KOPT-K1 (cell line): ENCODE measurements at regions not wholly inside any gene's neighbourhood (a gene's known extent, or its start where the extent isn't known, plus 50 kb on each side); places are given as distances from the start of the nearest gene placed in this dataset.

Experiments used
- H3K27ac ChIP-seq: fragments of 200-600 bp; sonication (generic); 2 replicates; pipeline ENCODE4 v1.5.1; 2016; ENCODE audit warnings: antibody characterized with exemption, mild to moderate bottlenecking, low read depth, low read length; ENCODE audit not compliant: poor library complexity, severe bottlenecking
- H3K36me3 ChIP-seq: fragments of 200-600 bp; sonication (generic); 2 replicates; pipeline ENCODE4 v1.5.1; 2017; ENCODE audit warnings: antibody characterized with exemption, mild to moderate bottlenecking, low read length, moderate library complexity; ENCODE audit not compliant: insufficient read depth
- H3K9me3 ChIP-seq: fragments of 200-600 bp; sonication (generic); 2 replicates; pipeline ENCODE4 v1.5.1; 2017; ENCODE audit warnings: antibody characterized with exemption, low read length, mild to moderate bottlenecking; ENCODE audit not compliant: insufficient read depth, poor library complexity, severe bottlenecking

DNA sequence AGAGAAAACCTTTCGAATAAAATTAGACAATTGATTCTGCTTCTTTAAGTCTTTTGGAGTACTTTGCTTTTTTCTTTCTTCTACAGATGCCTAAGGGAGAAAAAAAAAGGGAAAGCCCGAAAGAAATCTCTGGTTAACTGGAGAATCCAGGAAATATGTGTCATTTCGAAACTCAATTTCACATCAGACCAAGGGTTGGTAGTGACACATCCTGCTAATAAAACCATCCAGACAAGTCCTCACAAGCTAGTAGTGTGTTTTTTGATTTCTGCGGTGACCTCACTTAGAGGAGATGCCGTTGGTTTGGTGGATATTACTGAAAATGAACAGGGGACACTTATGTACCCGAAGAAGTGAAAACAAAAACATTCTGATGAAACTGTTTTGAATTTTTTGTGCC is 726.5 kb upstream of the ADAMTS5 start:
- H3K36me3 ChIP-seq, result no peaks in the 10 kb centered on the region
- no peak overlapping the region for H3K27ac ChIP-seq
- H3K9me3 ChIP-seq, result no peaks in the 10 kb centered on the region

DNA sequence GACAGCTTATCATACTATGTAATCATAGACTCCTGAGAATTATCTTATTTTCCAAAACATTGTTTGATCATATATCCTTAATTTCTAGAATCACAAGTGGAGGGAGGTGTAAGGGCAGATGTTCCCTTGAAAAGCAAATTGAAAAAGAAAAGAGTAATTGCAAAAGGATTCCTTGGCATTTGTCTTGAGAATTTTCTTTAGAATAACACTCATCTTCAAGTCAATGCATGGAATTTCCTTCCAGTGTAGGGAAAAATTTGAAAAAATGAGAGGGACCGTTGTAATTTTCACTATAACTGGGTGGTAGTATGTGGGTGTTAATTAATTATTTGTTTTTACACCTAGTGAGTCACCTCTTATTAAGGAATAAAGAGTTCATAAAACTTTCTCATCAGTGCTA is 724.6 kb upstream of the ADAMTS5 start:
- no peak overlapping the region for H3K27ac ChIP-seq
- H3K9me3 ChIP-seq, result no peaks in the 10 kb centered on the region
- H3K36me3 ChIP-seq, result no peaks in the 10 kb centered on the region

DNA sequence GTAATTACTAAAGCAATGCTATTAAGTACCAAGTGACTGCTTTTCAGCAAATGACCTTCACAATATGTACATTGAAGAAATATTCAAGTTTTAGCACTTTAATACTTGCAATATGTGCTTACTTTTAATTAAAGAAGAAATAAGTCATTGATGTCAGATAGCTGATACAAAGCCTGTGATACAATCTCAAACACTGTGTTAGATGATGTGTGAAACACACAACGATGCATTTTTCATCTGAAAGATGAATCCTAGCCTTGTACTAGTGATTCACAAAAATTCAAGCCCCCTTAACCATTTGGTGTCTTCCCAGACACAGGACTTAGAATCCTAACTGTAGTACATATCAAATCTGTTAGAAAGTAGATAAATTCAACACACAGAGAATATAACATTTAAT is 724.1 kb upstream of the ADAMTS5 start:
- no peak overlapping the region for H3K27ac ChIP-seq
- H3K9me3 ChIP-seq, result no peaks in the 10 kb centered on the region
- no peaks in the 10 kb centered on the region for H3K36me3 ChIP-seq

DNA sequence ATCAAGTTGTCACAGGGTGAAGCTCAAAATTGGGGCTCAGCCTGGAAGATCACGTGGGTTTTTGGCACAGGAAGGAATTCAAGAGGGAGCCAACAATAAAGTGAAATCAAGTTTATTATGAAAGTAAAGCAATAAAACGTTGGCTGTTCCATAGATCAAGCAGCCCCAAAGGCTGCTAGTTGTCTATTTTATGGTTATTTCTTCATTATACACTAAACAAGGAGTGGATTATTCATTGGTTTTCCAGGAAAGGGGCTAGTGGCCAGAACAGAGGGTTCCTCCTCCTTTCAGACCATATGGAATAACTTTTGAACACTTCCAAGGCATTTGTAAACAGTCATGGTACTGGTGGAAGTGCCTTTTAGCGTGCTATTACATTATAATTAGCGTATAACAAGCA is 723.5 kb upstream of the ADAMTS5 start:
- Histone ChIP-seq H3K9me3 (no peaks in the 10 kb centered on the region), H3K27ac (no peak overlapping the region), H3K36me3 (no peaks in the 10 kb centered on the region)

DNA sequence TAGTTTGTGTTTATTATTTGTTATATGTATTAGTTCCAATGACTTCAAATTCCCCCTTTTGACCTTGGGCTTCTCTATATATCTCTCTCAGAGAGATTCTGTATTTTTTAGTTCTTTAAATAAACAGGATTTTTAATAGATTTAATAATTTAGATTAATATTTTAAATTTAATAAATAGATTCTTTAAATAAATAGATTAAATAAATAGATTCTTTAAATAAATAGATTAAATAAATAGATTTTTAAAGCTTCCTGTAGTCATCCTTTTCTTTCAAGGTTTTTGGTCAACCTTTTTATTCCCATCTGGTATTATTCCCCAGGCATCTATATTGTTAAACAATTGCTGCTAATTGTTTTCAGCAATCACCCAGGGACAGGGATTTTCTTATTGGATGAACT is 721.9 kb upstream of the ADAMTS5 start:
- H3K27ac ChIP-seq, result no peak overlapping the region
- H3K36me3 ChIP-seq, result no peaks in the 10 kb centered on the region
- H3K9me3 ChIP-seq, result no peaks in the 10 kb centered on the region

DNA sequence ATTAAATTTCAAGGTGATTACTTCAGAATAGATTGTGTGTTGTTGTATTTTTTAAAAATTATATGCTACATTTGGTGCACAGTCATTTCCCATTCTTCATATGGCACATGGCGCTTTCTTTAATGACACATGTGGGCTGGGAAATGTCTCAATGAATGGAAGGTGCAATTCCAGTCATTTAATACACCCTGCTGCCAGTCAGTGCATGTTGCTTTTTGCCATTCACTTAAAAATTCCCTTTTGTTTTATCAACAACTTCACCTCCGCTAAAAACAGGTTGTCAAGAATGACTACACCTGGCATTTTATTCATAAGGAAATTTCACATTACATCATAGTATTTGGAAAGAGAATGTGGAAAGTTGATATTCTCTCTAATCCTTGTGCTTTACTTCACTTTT is 716.4 kb upstream of the ADAMTS5 start:
- Histone ChIP-seq H3K27ac (no peak overlapping the region), H3K36me3 (no peaks in the 10 kb centered on the region), H3K9me3 (no peaks in the 10 kb centered on the region)

DNA sequence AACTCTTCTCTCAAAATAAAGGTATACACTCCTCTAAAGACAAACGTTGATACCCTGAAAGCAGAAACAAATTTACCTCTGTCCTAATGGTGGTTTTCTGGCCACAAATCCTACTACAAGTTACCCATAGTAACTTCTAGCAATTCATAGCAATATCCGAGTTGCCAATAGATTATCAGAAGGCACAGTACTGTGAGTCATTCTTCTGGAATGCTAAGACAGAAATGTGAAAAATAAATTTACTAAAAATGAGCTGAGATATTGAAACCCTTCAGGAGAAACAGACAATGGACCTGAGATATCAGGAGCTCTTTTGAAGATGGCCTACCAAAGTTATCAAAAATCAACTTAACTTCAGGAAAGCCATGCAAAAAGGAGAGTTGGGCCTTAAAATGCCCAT is 715.0 kb upstream of the ADAMTS5 start:
- H3K9me3 ChIP-seq, result no peaks in the 10 kb centered on the region
- no peak overlapping the region for H3K27ac ChIP-seq
- H3K36me3 ChIP-seq, result no peaks in the 10 kb centered on the region

DNA sequence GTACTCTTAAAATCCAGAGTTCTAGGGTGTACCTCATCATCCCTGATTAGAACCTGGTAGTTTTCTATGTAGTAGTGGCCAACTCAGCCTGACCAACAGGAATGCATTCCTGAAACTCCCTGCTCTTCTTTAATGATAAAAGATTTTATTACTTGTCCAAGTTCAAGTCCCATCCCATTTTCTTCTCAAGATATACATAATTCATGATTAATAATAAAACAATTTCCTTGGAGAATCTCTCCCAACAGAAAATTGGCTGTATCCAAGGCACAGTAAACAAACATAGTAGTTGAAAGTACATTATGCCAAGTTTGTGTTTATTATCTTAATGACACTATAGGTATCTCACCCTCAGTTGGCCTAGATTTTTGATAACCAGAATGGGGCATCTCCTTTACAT is 714.1 kb upstream of the ADAMTS5 start:
- no peaks in the 10 kb centered on the region for H3K36me3 ChIP-seq
- H3K9me3 ChIP-seq, result no peaks in the 10 kb centered on the region
- no peak overlapping the region for H3K27ac ChIP-seq

DNA sequence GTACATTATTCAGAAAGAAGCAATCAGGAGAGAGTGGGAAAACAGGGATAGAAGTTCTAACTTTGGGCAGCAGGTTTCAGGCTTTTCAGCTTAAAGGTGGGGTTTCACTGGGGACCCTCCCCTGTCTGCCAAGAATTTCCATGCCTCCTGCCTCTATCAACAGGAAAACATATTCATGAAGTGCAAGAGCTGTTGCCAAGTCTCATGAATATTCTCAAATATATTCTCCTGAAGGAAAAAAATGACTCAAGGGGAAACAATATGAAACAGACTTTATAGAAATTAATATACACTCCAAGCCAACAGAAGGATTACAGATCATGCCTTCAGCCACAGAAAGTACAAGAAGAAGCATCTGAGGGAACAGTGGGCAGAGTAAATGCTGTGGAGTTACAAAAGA is 713.3 kb upstream of the ADAMTS5 start:
- Histone ChIP-seq H3K9me3 (no peaks in the 10 kb centered on the region), H3K27ac (no peak overlapping the region), H3K36me3 (no peaks in the 10 kb centered on the region)

DNA sequence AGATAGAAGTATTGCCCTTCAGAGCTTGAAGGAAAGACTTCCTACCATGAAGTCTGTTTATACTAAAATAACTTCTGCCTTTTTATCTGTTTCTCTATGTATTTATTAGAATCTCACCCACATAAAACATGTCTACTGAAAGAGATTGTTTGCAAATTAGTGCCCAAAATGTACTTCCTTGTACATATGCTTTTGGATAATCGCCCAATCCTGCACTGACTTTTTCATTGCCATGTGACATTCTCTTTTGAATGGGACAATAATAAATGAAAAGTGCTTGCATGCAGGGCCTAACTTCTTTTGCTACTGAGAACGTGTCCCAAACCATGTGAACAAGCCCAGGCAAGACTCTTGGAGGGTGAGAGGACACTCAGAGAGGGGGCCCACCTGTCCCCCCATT is 711.6 kb upstream of the ADAMTS5 start:
- Histone ChIP-seq H3K27ac (no peak overlapping the region), H3K36me3 (no peaks in the 10 kb centered on the region), H3K9me3 (no peaks in the 10 kb centered on the region)

DNA sequence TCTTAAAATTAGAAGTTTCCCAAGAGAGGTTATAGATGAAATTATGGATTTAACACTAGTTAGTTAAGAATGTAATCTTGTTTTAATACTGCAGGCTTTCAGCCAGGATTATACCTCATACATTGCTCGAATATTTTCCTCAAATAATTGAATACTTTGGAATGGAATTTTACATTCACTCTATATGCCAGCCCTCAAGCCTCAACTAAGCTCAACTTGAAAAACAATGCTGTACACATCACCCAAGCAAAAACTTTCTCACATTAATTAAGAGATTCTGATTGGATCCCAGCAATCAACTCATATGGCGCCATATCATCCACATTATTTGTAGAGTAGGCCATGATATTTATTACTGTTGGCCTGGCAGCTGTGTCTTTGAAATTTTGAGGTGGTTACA is 710.7 kb upstream of the ADAMTS5 start:
- Histone ChIP-seq H3K9me3 (no peaks in the 10 kb centered on the region), H3K36me3 (no peaks in the 10 kb centered on the region), H3K27ac (no peak overlapping the region)

DNA sequence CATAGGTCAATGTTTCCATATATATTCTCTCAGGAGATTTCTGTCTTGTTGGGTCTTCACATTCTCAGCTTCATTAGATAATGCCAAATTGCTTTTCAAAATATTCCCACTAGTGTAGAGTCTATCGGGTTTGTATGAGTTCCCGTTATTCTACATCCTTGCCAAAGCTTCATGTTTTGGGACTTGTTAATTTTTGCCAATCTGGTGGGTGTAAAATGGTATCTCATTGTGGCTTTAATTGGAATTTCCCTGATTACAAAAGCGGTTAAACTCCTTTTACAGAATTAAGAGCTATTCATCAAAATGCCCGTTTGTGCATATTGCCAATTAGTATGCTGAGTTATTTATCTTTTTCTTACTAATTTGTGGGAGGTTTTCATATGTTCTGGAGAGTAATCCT is 708.4 kb upstream of the ADAMTS5 start:
- no peaks in the 10 kb centered on the region for H3K36me3 ChIP-seq
- H3K27ac ChIP-seq, result no peak overlapping the region
- no peaks in the 10 kb centered on the region for H3K9me3 ChIP-seq

DNA sequence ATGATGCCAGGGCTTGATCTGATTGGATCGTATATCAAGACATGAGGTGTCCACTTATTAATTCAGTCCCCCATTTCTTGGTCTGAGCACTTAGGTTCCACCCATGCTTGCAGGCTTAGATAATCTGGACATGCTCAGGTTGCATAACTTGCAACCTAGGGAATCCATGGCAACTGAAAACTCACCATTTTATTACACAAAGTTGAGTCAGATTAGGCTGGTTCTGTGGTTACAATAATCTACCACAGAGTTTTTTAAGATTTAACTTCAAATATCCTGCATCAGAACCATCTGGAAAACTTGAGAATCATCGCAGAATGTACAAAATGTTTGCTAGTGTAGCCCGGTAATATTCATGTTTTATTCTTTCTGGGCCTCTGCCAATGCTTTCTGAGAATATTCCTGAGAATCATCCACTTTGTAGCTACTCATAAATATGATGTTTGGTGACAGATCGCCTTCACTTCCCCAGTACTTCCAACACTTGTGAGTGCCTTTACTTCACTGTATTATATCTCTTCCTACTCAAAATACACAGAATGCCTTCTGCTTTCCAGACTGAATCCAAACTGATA is 707.2 kb upstream of the ADAMTS5 start:
- Histone ChIP-seq H3K27ac (no peak overlapping the region), H3K9me3 (no peaks in the 10 kb centered on the region), H3K36me3 (no peaks in the 10 kb centered on the region)

DNA sequence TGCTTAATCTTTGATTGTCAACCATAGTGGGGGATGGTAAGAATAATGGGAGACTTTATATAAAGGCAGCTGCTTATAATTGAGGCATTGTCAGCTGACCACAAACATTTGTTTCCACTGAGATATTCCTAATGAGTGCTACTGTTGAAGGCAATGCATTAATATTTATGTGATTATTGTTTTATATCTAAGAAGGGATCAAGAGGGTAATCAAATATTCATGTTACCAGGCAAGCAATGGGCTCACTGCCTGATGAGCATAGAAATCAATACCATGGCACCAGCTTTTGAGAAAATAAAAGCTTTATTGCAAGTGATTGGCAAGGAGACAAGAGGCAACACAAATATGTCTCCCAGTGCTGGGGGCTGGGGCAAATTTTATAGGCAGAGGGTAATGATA is 706.7 kb upstream of the ADAMTS5 start:
- no peaks in the 10 kb centered on the region for H3K36me3 ChIP-seq
- no peak overlapping the region for H3K27ac ChIP-seq
- H3K9me3 ChIP-seq, result no peaks in the 10 kb centered on the region

DNA sequence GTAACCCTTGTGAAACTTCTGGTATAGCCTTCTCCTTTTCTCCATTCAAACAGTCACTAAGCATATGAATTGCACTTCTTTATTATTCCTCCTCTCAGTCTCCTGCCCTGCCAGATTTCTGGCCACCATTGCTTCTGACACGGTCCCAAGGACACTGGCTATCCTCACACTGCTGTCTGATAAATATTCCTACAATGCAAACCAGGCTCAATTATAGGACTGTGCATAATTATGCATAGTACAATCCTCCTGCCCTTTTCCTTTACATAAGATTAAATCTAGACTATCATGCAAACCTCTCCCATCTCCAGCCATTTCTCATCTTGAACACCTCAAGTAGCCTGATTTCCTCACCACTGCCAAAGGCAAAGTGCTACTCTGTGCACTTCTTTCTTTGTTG is 704.3 kb upstream of the ADAMTS5 start:
- Histone ChIP-seq H3K9me3 (no peaks in the 10 kb centered on the region), H3K36me3 (no peaks in the 10 kb centered on the region), H3K27ac (no peak overlapping the region)

DNA sequence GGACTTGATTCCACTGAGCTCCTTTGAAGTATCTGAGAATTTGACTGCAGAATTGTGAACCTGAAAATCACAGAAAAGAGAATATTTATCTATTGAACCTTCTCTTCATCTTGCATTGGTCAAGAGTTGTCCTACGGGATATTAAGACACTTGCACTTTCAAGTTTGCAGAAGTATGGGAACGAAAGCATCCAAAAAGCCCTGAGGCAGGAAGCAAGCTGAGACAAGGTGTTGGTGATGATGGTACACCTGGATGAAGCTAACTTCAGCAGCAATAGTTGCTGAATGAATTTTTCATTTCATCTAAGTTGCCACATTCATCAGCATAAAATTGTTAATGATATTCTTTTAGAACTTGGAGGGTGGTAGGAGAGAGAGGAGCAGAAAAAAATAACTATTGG is 686.6 kb upstream of the ADAMTS5 start:
- Histone ChIP-seq H3K36me3 (no peaks in the 10 kb centered on the region), H3K9me3 (peaks cover 3% of the 10 kb centered on the region), H3K27ac (no peak overlapping the region)

DNA sequence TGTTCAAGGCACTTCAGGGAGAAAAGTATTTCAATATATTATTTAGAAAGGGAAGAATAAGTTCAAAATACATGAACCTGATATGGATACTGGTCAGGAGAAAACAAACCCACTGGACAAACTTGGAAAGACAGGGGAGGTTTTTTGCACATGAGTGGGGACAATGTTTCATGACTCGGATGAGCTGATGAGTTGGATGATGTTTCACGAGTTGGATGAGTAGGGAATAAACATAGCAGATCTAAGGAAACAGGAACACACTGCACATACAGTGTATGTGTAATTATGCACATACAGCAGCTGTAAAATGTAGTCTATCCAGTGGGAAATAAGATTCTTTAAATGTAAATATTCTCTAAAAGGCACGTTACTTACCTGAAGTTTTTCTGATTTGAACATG is 682.9 kb upstream of the ADAMTS5 start:
- H3K36me3 ChIP-seq, result no peaks in the 10 kb centered on the region
- no peak overlapping the region for H3K27ac ChIP-seq
- H3K9me3 ChIP-seq, result peaks cover 3% of the 10 kb centered on the region
